BLaER1 treated with 17β-estradiol and CSF1 and Interleukin-3, amounts not matched to agents 10 nM and 100 nM (cell line): ENCODE measurements at regions not wholly inside any gene's neighbourhood (a gene's known extent, or its start where the extent isn't known, plus 50 kb on each side); places are given as distances from the start of the nearest gene placed in this dataset.

ENCODE experiments used
- H3K27ac ChIP-seq, 11 experiments: shearing (Covaris generic); formaldehyde crosslinking; 2 replicates each; pipeline ENCODE4 v1.8.1; 2022
- H3K27me3 ChIP-seq, 11 experiments: shearing (Covaris generic); formaldehyde crosslinking; 2 replicates each; pipeline ENCODE4 v1.8.1; 2022
- H3K36me3 ChIP-seq, 11 experiments: shearing (Covaris generic); formaldehyde crosslinking; 2 replicates each; pipeline ENCODE4 v1.8.1; 2022
- H3K4me1 ChIP-seq, 10 experiments: shearing (Covaris generic); formaldehyde crosslinking; 2 replicates each; pipeline ENCODE4 v1.8.1; 2022
- H3K4me2 ChIP-seq, 11 experiments: shearing (Covaris generic); formaldehyde crosslinking; 2 replicates each; pipeline ENCODE4 v1.8.1; 2022
- H3K4me3 ChIP-seq, 10 experiments: shearing (Covaris generic); formaldehyde crosslinking; 2 replicates each; pipeline ENCODE4 v1.8.1; 2022
- H3K9ac ChIP-seq, 11 experiments: shearing (Covaris generic); formaldehyde crosslinking; 2 replicates each; pipeline ENCODE4 v1.8.1; 2022
- H3K9me3 ChIP-seq, 11 experiments: shearing (Covaris generic); formaldehyde crosslinking; replicated peaks in 1 of 11; 2 replicates each; pipeline ENCODE4 v1.8.1; 2022
- H4K20me1 ChIP-seq, 11 experiments: shearing (Covaris generic); formaldehyde crosslinking; 2 replicates each; pipeline ENCODE4 v1.8.1; 2022
- Cebpa-rat ChIP-seq, 11 experiments: shearing (Covaris generic); IDR thresholded peaks; 2 replicates each; pipeline ENCODE4 v1.8.1; 2022

DNA sequence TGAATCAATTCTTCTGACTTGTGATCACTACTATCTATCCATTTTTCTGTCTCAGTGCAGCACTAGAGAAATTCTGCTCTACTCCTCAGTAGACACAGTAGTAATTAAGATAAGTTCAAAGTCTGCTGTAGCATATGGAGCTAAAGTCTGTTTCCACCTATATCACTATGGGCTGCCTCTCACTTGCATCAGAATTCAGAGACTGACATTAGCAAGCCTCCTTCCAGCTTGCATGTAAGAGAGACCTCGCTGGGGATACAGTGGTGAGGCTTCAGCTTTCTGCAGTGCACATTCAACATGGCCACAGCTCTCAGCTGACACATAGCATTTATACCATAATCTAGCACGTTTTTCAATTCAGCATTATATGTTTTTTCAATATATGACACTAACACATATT is 217.0 kb downstream of the PLOD2 start:
- Histone ChIP-seq H3K4me1 (no peaks in the 10 kb centered on the region), H3K27ac (no peak overlapping the region)
- TF ChIP-seq Cebpa-rat (IDR thresholded peaks at IDR 0.05) = no peak

DNA sequence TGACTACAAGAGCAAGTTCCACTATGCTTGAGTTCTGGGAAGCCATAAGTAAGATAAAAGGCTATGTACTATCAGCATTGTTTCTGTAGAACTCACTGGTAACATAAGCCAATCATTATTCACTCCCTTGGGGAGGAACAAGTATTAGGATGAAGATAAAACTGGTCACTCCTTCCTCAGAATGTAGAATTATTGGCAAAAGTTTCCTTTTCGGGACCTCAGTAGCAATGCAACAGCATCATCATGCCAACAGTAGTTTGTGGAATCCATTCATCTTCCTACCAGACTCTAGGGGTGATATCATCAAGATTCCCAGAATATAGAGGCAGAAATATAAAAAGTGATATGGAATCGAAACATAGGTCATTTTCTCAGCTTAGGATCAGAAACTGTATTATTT is 209.5 kb downstream of the PLOD2 start:
- H3K9me3 ChIP-seq = no peaks in the 10 kb centered on the region; a peak in 1 of 22 replicates
- no peaks in the 10 kb centered on the region for H3K36me3 ChIP-seq
- TF ChIP-seq Cebpa-rat (IDR thresholded peaks at IDR 0.05) = no peak
- H3K4me3 ChIP-seq = no peak overlapping the region
- no peak overlapping the region for H3K27ac ChIP-seq
- H4K20me1 ChIP-seq = no peaks in the 10 kb centered on the region
- H3K4me2 ChIP-seq = no peak overlapping the region
- no peaks in the 10 kb centered on the region for H3K4me1 ChIP-seq
- no peak overlapping the region for H3K9ac ChIP-seq
- no peaks in the 10 kb centered on the region for H3K27me3 ChIP-seq

More for the DNA sequence above, 217.0 kb downstream of the PLOD2 start:
- Histone ChIP-seq H3K9me3 (no peaks in the 10 kb centered on the region; a peak in 1 of 22 replicates), H3K4me2 (no peak overlapping the region), H3K9ac (no peak overlapping the region), H3K27me3 (no peaks in the 10 kb centered on the region), H4K20me1 (no peaks in the 10 kb centered on the region), H3K4me3 (no peak overlapping the region), H3K36me3 (no peaks in the 10 kb centered on the region)

DNA sequence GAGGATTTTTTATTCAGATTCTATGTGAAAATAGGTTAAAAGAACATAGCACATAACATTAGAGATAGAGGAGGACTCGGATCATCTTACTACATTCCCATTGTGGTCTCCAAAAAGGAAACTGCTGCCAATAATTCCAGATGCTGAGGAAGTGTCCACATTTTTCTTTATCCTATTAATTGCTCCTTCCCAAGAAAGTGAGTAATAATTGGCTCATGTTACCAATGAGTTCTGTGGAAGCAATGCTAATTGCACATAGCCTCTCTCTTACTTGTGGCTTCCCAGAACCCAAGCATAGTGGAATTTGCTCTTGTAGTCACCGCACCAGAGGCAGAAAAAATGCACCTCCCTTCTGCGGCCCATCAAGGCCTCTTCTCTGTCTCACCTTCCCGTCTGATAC is 208.4 kb downstream of the PLOD2 start:
- Histone ChIP-seq H3K9me3 (no peaks in the 10 kb centered on the region; a peak in 1 of 22 replicates), H3K36me3 (no peaks in the 10 kb centered on the region), H3K4me1 (no peaks in the 10 kb centered on the region), H3K27me3 (no peaks in the 10 kb centered on the region), H4K20me1 (no peaks in the 10 kb centered on the region), H3K4me2 (no peak overlapping the region), H3K4me3 (no peak overlapping the region), H3K9ac (no peak overlapping the region), H3K27ac (no peak overlapping the region)
- no peak for TF ChIP-seq Cebpa-rat (IDR thresholded peaks at IDR 0.05)

- H3K4me1 ChIP-seq = no peaks in the 10 kb centered on the region
- H3K4me3 ChIP-seq = no peak overlapping the region
- no peaks in the 10 kb centered on the region for H3K27me3 ChIP-seq
- no peaks in the 10 kb centered on the region; a peak in 1 of 22 replicates for H3K9me3 ChIP-seq
- no peaks in the 10 kb centered on the region for H4K20me1 ChIP-seq
- H3K4me2 ChIP-seq = no peak overlapping the region
- H3K27ac ChIP-seq = no peak overlapping the region
- no peak overlapping the region for H3K9ac ChIP-seq
- TF ChIP-seq Cebpa-rat (IDR thresholded peaks at IDR 0.05) = no peak
- no peaks in the 10 kb centered on the region for H3K36me3 ChIP-seq
These were observed 207.7 kb downstream of the PLOD2 start for GRCh38 chr3:145953316-145953715.

DNA sequence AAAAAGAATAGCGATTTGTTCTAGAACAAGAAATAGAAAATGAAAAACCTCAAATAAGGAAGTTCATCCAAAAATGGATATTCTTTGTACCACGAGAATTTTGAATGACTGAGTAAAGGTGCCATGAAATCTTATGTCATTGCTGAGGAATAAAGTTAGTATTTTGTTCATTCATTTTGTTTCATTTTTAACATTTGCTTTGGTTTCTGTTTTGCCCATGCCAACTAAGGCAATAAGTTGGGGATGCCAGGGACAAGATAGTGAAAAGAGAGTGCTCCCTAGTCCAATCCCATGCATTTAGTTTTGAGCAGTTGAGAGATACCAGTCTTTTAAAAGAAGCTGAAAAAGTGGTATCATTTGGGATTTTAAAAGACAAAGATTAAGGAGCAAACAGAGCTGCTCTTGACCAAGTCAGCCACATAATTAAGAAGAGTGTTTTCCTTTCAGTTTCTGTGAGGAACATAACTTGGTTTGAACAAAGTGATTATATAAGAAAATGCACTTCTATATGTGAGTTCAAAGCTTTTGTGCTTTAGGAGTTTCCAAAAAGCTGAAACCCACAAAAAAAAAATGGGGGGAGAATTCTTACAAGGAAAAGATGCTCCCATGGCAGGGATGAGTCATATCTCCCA is 201.4 kb downstream of the PLOD2 start:
- no peaks in the 10 kb centered on the region for H3K36me3 ChIP-seq
- H3K27ac ChIP-seq = no peak overlapping the region
- no peak overlapping the region for H3K9ac ChIP-seq
- no peak overlapping the region for H3K4me3 ChIP-seq
- H4K20me1 ChIP-seq = no peaks in the 10 kb centered on the region
- peak overlapping the region in 2 of 11 experiments; percentile 5 to 27; a peak in 2 of 22 replicates for H3K4me2 ChIP-seq
- no peaks in the 10 kb centered on the region for H3K27me3 ChIP-seq
- H3K4me1 ChIP-seq = peaks cover 0 to 5% (median 0%) of the 10 kb centered on the region in 10 experiments; a peak in 1 of 20 replicates
- TF ChIP-seq Cebpa-rat (IDR thresholded peaks at IDR 0.05) = no peak
- no peaks in the 10 kb centered on the region for H3K9me3 ChIP-seq

DNA sequence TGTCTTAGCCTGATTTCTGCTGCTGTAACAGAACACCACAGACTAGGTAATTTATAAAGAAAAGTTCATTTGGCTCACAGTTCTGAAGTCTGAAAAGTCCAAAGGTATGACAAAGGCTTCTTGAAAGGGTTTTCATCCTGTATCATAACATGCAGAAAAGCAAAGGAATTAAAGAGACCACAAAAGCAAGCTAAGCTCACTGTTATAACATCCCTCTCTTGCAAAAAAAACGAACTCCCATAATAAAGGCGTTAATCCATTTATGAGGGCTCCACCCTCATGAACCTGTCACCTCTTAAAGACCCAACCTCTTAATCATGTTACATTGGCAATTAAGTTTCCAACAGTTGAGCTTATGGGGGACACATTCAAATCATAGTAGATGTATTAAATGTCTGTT is 197.9 kb downstream of the PLOD2 start:
- no peak for TF ChIP-seq Cebpa-rat (IDR thresholded peaks at IDR 0.05)
- no peaks in the 10 kb centered on the region for H3K9me3 ChIP-seq
- no peaks in the 10 kb centered on the region for H4K20me1 ChIP-seq
- no peak overlapping the region for H3K4me2 ChIP-seq
- H3K4me3 ChIP-seq = no peak overlapping the region
- no peaks in the 10 kb centered on the region for H3K36me3 ChIP-seq
- peaks cover 0 to 5% (median 0%) of the 10 kb centered on the region in 10 experiments; a peak in 1 of 20 replicates for H3K4me1 ChIP-seq
- no peak overlapping the region for H3K27ac ChIP-seq
- H3K27me3 ChIP-seq = no peaks in the 10 kb centered on the region
- H3K9ac ChIP-seq = no peak overlapping the region

DNA sequence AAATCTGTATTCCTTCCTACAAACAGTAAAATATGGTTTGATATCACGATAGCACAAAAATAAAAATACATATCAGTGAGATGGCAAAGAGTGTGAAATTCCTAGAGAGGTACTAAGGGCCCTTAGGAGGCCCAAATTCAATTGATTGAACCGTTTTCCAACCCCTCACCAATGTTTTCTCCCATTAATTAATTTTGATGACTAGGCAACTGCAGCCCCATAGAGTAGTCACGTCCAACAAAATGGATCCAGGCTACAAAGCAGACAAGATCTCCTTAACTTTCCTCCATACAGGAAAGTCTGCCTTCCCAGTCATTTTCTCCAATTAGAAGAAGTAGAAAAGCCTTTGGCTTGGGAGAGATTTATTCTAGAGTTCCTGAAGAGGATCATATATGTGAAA is 193.9 kb downstream of the PLOD2 start:
- Histone ChIP-seq H4K20me1 (no peaks in the 10 kb centered on the region), H3K4me3 (no peak overlapping the region), H3K4me1 (no peaks in the 10 kb centered on the region), H3K4me2 (no peak overlapping the region), H3K27ac (no peak overlapping the region), H3K9me3 (no peaks in the 10 kb centered on the region), H3K27me3 (no peaks in the 10 kb centered on the region), H3K9ac (no peak overlapping the region), H3K36me3 (no peaks in the 10 kb centered on the region)
- no peak for TF ChIP-seq Cebpa-rat (IDR thresholded peaks at IDR 0.05)

DNA sequence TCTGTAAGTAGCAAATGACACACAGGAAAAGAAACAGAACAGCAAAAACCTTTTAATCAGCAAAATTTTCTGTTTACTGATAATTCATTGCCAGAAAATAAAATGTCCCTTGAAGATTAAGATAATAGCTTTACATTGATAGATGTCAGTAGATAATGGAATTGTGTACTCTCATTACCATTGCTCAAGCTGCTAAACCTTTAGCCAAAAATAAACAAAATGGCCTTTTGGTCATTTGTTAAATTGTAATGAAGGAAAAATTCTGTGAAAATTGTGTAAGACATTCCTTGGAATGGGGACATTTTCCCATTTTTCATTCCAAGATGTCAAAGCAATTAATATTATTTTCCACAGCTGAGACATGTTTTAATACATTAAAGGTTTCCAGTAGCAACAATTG is 189.8 kb downstream of the PLOD2 start:
- no peaks in the 10 kb centered on the region for H3K9me3 ChIP-seq
- H3K4me2 ChIP-seq = no peak overlapping the region
- no peak overlapping the region for H3K9ac ChIP-seq
- no peaks in the 10 kb centered on the region for H3K36me3 ChIP-seq
- no peak overlapping the region for H3K4me3 ChIP-seq
- H3K27me3 ChIP-seq = no peaks in the 10 kb centered on the region
- H3K27ac ChIP-seq = no peak overlapping the region
- no peak for TF ChIP-seq Cebpa-rat (IDR thresholded peaks at IDR 0.05)
- H4K20me1 ChIP-seq = no peaks in the 10 kb centered on the region
- H3K4me1 ChIP-seq = no peaks in the 10 kb centered on the region

GRCh38 chr3:145972851-145973250 is 188.1 kb downstream of the PLOD2 start:
- no peak overlapping the region for H3K9ac ChIP-seq
- no peaks in the 10 kb centered on the region for H3K9me3 ChIP-seq
- H4K20me1 ChIP-seq = no peaks in the 10 kb centered on the region
- no peak overlapping the region for H3K4me3 ChIP-seq
- no peaks in the 10 kb centered on the region for H3K4me1 ChIP-seq
- H3K36me3 ChIP-seq = no peaks in the 10 kb centered on the region
- H3K27ac ChIP-seq = no peak overlapping the region
- TF ChIP-seq Cebpa-rat (IDR thresholded peaks at IDR 0.05) = no peak
- no peak overlapping the region for H3K4me2 ChIP-seq
- H3K27me3 ChIP-seq = no peaks in the 10 kb centered on the region

- no peak for TF ChIP-seq Cebpa-rat (IDR thresholded peaks at IDR 0.05)
- Histone ChIP-seq H3K9me3 (peaks cover 0 to 6% (median 0%) of the 10 kb centered on the region in 11 experiments; a peak in 1 of 22 replicates), H3K4me2 (no peak overlapping the region), H4K20me1 (no peaks in the 10 kb centered on the region), H3K4me3 (no peak overlapping the region), H3K9ac (no peak overlapping the region), H3K27ac (no peak overlapping the region), H3K27me3 (no peaks in the 10 kb centered on the region), H3K4me1 (no peaks in the 10 kb centered on the region), H3K36me3 (no peaks in the 10 kb centered on the region)
These were observed 179.9 kb downstream of the PLOD2 start for GRCh38 chr3:145981056-145981455.
